ENCODE measurements at regions not wholly inside any gene's neighbourhood (a gene's known extent, or its start where the extent isn't known, plus 50 kb on each side); places are given as distances from the start of the nearest gene placed in this dataset.

- TF ChIP-seq CTCF (IDR thresholded peaks at IDR 0.05) = no peak
- Histone ChIP-seq H3K27me3 (no peaks in the 10 kb centered on the region), H3K4me3 (no peak overlapping the region), H3K36me3 (no peaks in the 10 kb centered on the region), H3K27ac (no peak overlapping the region), H3K4me1 (no peaks in the 10 kb centered on the region), H3K9me3 (no peaks in the 10 kb centered on the region)
- DNase-seq (no peak), ATAC-seq (no peak)
- 78 to 80% methylated on average over 2 of the region's 2 CpGs for WGBS, 2 donors
- intact Hi-C loops (cut with DNase I) = loop anchor here in 1 of 10 donors (5.0 kb wide), 1 partner anchor 1761 kb away; no protein-coding TSS in a partner anchor
These were observed 944.7 kb upstream of the NRXN1 start for GRCh38 chr2:51976623-51977022.

- no peak for TF ChIP-seq CTCF (IDR thresholded peaks at IDR 0.05)
- Histone ChIP-seq H3K27ac (no peak overlapping the region), H3K9me3 (peaks cover 0 to 12% (median 0%) of the 10 kb centered on the region in 11 donors), H3K4me3 (no peak overlapping the region), H3K4me1 (no peaks in the 10 kb centered on the region), H3K27me3 (no peaks in the 10 kb centered on the region), H3K36me3 (no peaks in the 10 kb centered on the region)
- 57 to 67% methylated on average over 1 of the region's 1 CpG for WGBS, 2 donors
- DNase-seq (no peak), ATAC-seq (no peak)
- intact Hi-C loops (cut with DNase I) = no loop called here
These were observed 939.2 kb upstream of the NRXN1 start for GRCh38 chr2:51971136-51971535.

GRCh38 chr2:51969347-51969746, 937.4 kb upstream of the NRXN1 start:
- H3K4me1 ChIP-seq = no peaks in the 10 kb centered on the region
- H3K4me3 ChIP-seq = no peak overlapping the region
- H3K36me3 ChIP-seq = no peaks in the 10 kb centered on the region
- no peak overlapping the region for H3K27ac ChIP-seq
- H3K27me3 ChIP-seq = no peaks in the 10 kb centered on the region
- 44 to 87% methylated on average over 1 of the region's 1 CpG for WGBS, 2 donors
- intact Hi-C loops (cut with DNase I) = no loop called here
- no peak for DNase-seq
- no peak for TF ChIP-seq CTCF (IDR thresholded peaks at IDR 0.05)
- H3K9me3 ChIP-seq = peaks cover 0 to 12% (median 0%) of the 10 kb centered on the region in 11 donors
- no peak for ATAC-seq

- H3K36me3 ChIP-seq = no peaks in the 10 kb centered on the region
- ATAC-seq = no peak
- no peaks in the 10 kb centered on the region for H3K4me1 ChIP-seq
- H3K9me3 ChIP-seq = peaks cover 0 to 4% (median 0%) of the 10 kb centered on the region in 11 donors
- H3K27me3 ChIP-seq = no peaks in the 10 kb centered on the region
- no peak overlapping the region for H3K4me3 ChIP-seq
- no peak for TF ChIP-seq CTCF (IDR thresholded peaks at IDR 0.05)
- WGBS, 2 donors = 74 to 80% methylated on average over 3 of the region's 3 CpGs
- intact Hi-C loops (cut with DNase I) = no loop called here
- no peak overlapping the region for H3K27ac ChIP-seq
- no peak for DNase-seq
These were observed 929.0 kb upstream of the NRXN1 start for GRCh38 chr2:51960841-51961335.
